Uterus (tissue), 2 donors: ENCODE measurements at regions not wholly inside any gene's neighbourhood (a gene's known extent, or its start where the extent isn't known, plus 50 kb on each side); places are given as distances from the start of the nearest gene placed in this dataset.

Source experiments
- CTCF ChIP-seq, 4 experiments: fragments of 200-600 bp in 2 of 4; fragments of 450-650 bp in 2 of 4; sonication (generic) in 2 of 4; IDR thresholded peaks; one replicate each; pipeline ENCODE4 v1.5.1; 2016 to 2019; ENCODE audit warnings: antibody characterized with exemption in 4 of 4, mild to moderate bottlenecking in 2 of 4, moderate library complexity in 1 of 4
- POLR2A ChIP-seq, 2 donors: fragments of 450-650 bp; IDR thresholded peaks; one replicate each; pipeline ENCODE4 v1.6.1; 2016; ENCODE audit warnings: antibody characterized with exemption in 2 of 2, mild to moderate bottlenecking in 1 of 2, moderate library complexity in 1 of 2

- no peak for TF ChIP-seq CTCF (IDR thresholded peaks at IDR 0.05)
- TF ChIP-seq POLR2A (IDR thresholded peaks at IDR 0.05), result no peak
Observed at GRCh38 chr20:53658973-53659372, 65.3 kb upstream of the ZNF217 start.
